ENCODE measurements at regions not wholly inside any gene's neighbourhood (a gene's known extent, or its start where the extent isn't known, plus 50 kb on each side); places are given as distances from the start of the nearest gene placed in this dataset.
"Not testable (repeated sequence)": the region's sequence is repeated elsewhere in the genome, so short reads cannot be mapped to it uniquely, and the experiment has no call there.

DNA sequence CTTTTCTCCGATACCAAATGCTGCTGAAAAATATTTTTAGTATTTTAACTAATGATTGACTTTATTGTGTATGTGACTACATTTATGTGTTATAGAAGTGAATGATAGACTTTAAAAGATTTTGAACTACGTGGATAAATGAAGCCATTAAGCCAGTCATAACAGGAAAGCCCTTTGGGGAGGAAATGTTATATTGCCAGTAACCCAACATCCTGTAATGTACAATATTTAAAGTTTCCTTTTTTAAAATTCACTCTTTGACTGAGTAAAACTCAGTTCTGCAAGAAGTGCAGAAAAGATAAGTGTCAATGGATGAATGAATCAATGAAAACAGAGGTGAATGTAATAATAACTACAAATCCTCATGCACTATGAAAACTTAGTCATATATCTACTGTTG is 102.6 kb upstream of the TLE4 start:
- DNase-seq (ENCODE audit: low spot score), result no peak

DNA sequence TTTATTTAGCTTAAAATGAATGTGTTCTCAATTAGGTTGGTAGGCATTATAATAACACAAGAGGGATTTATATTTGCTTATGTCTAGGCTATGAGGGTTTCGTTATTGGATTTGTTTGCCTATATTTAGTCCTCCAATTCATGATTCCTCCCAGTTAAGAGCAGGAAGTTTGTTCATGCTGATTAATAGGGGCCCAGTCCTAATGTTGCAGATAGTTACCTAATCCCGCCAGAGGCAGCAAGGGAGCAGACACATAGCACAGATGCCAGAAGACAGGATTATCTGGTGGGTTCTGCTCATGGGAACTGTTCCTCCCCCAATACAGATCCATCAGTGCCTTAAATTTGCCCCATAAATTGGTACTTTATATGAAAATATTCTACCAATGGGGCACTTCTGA is 100.8 kb upstream of the TLE4 start:
- no peak for DNase-seq (ENCODE audit: low spot score)

GRCh38 chr9:79471580-79472543 is 99.9 kb upstream of the TLE4 start:
- no peak for DNase-seq (ENCODE audit: low spot score)

DNA sequence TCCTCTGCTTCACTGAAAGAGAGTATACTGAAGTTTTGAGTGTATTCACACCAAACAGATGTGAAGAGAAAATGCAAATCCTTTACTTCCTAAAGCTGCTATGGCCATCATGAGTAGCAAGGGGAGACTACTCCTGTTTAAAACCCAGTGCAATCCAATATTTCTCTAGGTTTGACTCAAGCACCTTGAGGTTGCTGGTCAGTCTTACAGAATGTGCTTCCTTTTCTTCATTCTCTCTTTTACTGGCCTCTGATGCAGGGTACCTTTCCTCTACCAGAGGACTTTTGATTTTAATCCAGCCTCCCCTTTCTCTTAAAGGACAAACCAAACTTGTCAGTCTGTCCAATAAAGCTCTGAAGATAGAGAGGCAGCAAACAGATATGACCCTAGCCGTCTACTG is 98.1 kb upstream of the TLE4 start:
- DNase-seq (ENCODE audit: low spot score), result no peak

- DNase-seq (ENCODE audit: low spot score), result no peak
Measured at GRCh38 chr9:79477241-79477840, 94.4 kb upstream of the TLE4 start.

DNA sequence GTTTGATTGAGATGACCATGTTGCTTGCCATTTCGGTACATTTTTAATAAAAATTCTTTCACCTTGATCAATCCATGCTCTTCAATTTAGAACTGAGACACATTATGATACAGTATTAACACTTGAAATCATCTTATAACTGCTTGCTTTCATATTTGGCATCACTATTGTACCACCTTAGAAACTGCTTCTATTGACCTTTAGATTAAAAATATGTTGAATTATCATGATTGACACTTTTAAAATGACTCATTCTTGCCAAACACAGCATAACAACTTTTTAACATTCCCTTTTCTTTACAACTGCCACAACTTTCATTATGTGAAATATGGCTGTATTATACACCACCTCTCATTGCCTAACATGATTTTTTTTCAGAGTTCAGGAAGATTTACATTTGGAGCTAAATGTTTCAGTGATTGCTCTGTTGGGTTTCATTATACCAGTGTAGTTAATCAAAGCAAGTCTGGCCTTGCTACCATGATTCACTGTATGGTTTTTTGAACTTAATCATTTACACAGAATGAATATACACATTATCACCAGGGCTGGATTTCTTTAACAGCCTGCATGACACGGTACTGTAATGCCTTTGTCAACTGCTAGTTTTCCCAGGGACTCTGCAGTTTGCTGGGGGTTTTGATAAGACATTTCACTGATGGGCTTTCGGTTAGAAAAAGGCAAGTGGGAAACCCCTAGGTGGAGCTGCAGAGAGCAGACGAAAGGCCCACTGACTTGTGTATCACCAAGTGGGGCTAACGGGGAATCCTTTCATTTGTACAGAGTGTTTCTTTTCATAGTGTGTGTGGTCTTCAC is 93.6 kb upstream of the TLE4 start:
- DNase-seq (ENCODE audit: low spot score), result no peak

- no peak for DNase-seq (ENCODE audit: low spot score)
Measured at GRCh38 chr9:79480639-79481038, 91.1 kb upstream of the TLE4 start.

DNA sequence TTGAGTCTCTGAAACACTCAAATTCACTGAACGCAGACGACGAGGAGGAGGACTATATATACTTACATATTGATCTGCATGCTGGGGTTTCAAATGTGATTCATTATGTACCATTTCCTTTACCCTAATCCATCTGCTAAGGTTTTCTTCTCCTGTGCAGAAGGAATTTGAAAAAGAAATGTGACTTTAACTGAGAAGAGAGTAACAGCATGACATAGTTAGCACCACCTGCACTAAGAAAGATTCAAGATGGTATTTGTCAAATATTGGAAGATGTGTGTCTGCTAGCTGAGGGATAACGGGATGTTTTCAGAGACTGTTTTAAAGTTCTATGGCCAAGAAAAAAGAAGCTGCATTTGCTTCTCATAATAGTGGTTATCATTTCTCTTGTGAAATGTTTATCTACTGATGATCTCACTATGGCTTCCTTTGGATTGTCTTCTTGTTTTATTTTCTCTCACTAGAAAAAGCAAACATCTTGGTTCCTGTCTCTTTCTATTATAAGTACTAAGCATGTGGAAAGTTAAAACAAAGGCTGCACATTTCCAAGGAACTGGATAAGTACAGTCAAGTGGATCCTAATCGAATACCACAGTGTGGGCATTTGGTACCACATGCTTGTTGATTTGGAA is 89.8 kb upstream of the TLE4 start:
- DNase-seq (ENCODE audit: low spot score), result no peak

- no peak for DNase-seq (ENCODE audit: low spot score)
Measured at GRCh38 chr9:79485258-79485657, 86.5 kb upstream of the TLE4 start.

- peak; percentile 23 for DNase-seq (ENCODE audit: low spot score)
Measured at GRCh38 chr9:79489261-79490000, 82.3 kb upstream of the TLE4 start.

GRCh38 chr9:79490657-79491248 is 81.0 kb upstream of the TLE4 start:
- DNase-seq (ENCODE audit: low spot score), result no peak

GRCh38 chr9:79492092-79493009 is 79.4 kb upstream of the TLE4 start:
- no peak for DNase-seq (ENCODE audit: low spot score)

DNA sequence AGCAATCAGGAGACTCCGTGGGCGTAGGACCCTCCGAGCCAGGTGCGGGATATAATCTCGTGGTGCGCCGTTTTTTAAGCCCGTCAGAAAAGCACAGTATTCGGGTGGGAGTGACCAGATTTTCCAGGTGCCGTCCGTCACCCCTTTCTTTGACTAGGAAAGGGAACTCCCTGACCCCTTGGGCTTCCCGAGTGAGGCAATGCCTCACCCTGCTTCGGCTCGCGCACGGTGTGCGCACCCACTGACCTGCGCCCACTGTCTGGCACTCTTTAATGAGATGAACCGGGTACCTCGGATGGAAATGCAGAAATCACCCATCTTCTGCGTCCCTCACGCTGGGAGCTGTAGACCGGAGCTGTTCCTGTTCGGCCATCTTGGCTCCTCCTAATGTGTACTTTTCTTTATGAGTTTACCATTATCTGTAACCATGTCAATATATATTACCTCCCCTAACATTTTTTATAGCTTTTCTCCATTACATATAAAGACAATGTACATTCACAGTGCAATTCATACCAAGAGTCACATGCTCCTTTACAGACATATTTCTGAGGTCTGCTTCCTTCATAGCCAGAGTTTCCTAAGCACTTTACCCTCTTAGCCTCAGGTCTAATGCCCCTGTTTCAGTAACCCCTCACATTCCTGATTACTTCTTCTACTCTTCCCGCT is 71.4 kb upstream of the TLE4 start:
- not testable (repeated sequence) for DNase-seq (ENCODE audit: low spot score)

GRCh38 chr9:79501546-79501945 is 70.2 kb upstream of the TLE4 start:
- DNase-seq (ENCODE audit: low spot score), result no peak

GRCh38 chr9:79507801-79508200 is 64.0 kb upstream of the TLE4 start:
- DNase-seq (ENCODE audit: low spot score), result no peak

- no peak for DNase-seq (ENCODE audit: low spot score)
Measured at GRCh38 chr9:79512251-79512650, 59.5 kb upstream of the TLE4 start.
